ENCODE measurements at regions not wholly inside any gene's neighbourhood (a gene's known extent, or its start where the extent isn't known, plus 50 kb on each side); places are given as distances from the start of the nearest gene placed in this dataset.
A peak's percentile ranks its signal among the peaks of the same experiment; 100 is the strongest.

GRCh38 chr14:106060276-106060975 is 534.0 kb downstream of the TMEM121 start (continued):
- no peak for TF ChIP-seq ZNF565 (CRISPR knock-in tag; conservative IDR thresholded peaks at IDR 0.05; ENCODE audit: low read depth)
- TF ChIP-seq PPARA (CRISPR knock-in tag; IDR thresholded peaks at IDR 0.05; ENCODE audit: borderline replicate concordance), result no peak
- no peak for TF ChIP-seq ISL1 (CRISPR knock-in tag; IDR thresholded peaks at IDR 0.05)
- TF ChIP-seq TSHZ2 (CRISPR knock-in tag; IDR thresholded peaks at IDR 0.05), result no peak
- TF ChIP-seq POU6F1 (CRISPR knock-in tag; IDR thresholded peaks at IDR 0.05; ENCODE audit: borderline replicate concordance, low read depth), result no peak
- no peak for TF ChIP-seq ARNTL (CRISPR knock-in tag; IDR thresholded peaks at IDR 0.05; ENCODE audit: borderline replicate concordance, low read depth)
- no peak for TF ChIP-seq GLIS3 (CRISPR knock-in tag; IDR thresholded peaks at IDR 0.05)

- peak; percentile 70; the same call in 2 of the 3 replicates for ATAC-seq
Measured at GRCh38 chr14:106061877-106062500, 535.6 kb downstream of the TMEM121 start.

- ATAC-seq, result no peak
- TF ChIP-seq CSDC2 (CRISPR knock-in tag; IDR thresholded peaks at IDR 0.05), result no peak
- TF ChIP-seq TSHZ2 (CRISPR knock-in tag; IDR thresholded peaks at IDR 0.05), result no peak
- TF ChIP-seq PPARA (CRISPR knock-in tag; IDR thresholded peaks at IDR 0.05; ENCODE audit: borderline replicate concordance), result no peak
Measured at GRCh38 chr14:106062502-106063272, 536.3 kb downstream of the TMEM121 start.

- TF ChIP-seq CSDC2 (CRISPR knock-in tag; IDR thresholded peaks at IDR 0.05) (no peak), CREB5 (CRISPR knock-in tag; IDR thresholded peaks at IDR 0.05; ENCODE audit: low read depth) (no peak), TCF4 (CRISPR knock-in tag; IDR thresholded peaks at IDR 0.05; ENCODE audit: borderline replicate concordance) (no peak), OSR1 (CRISPR knock-in tag; IDR thresholded peaks at IDR 0.05) (no peak), GLIS3 (CRISPR knock-in tag; IDR thresholded peaks at IDR 0.05) (no peak), ZC3H10 (CRISPR knock-in tag; IDR thresholded peaks at IDR 0.05) (no peak), ZFP3 (CRISPR knock-in tag; IDR thresholded peaks at IDR 0.05) (no peak)
- no peak for ATAC-seq
Measured at GRCh38 chr14:106067935-106068334, 541.6 kb downstream of the TMEM121 start.
